K562 (cell line): ENCODE measurements at regions not wholly inside any gene's neighbourhood (a gene's known extent, or its start where the extent isn't known, plus 50 kb on each side); places are given as distances from the start of the nearest gene placed in this dataset.

Experiments
- ATAC-seq: fragments of 200-7000 bp; cut with Tn5 transposase; 3 replicates; pipeline ENCODE4 v1.9.1; 2020; ENCODE audit warnings: moderate library complexity
- BruUV-seq: library from RNA; stranded (reverse); fragments of 400-500 nt; replicated peaks from 2 replicates; lab custom pipeline; 2021; lab: Mats Ljungman, UMichigan
- CTCF ChIA-PET: fragments of 300-600 bp; formaldehyde crosslinking; extraction: SDS; loops from one replicate; lab custom pipeline; 2021; ENCODE audit warnings: low intra/inter-chr PET ratio; lab: Yijun Ruan, JAX
- POLR2A ChIA-PET: fragments of 300-600, 350-650 bp; sonication (Branson Sonifier 250); formaldehyde crosslinking; extraction: SDS; loops from one replicate; lab custom pipeline; 2021; ENCODE audit warnings: antibody characterized with exemption, inconsistent platforms; lab: Yijun Ruan, JAX
- DNase-seq, 4 experiments: peaks; one replicate each; pipeline versions ENCODE4 v3.0.0 to v3.0.0-alpha.2; 2011 to 2018; ENCODE audit warnings: low spot score in 3 of 4, mixed read lengths in 3 of 4; ENCODE audit errors: extremely low read depth in 1 of 4
- FAIRE-seq: peaks from 2 replicates; lab custom pipeline; 2011; peaks lifted over from hg19 to GRCh38; lab: Jason Lieb, UNC
- H2AFZ ChIP-seq: 2 replicates; pipeline ENCODE4 v1.6.0; 2011; ENCODE audit warnings: low read depth, low read length, control low read depth, inconsistent platforms
- H3K27ac ChIP-seq: fragments of 200-600 bp; 3 replicates; pipeline ENCODE4 v1.8.0; 2011; ENCODE audit warnings: low read depth, mild to moderate bottlenecking, control low read depth, inconsistent platforms, low read length, moderate library complexity, mixed read lengths; ENCODE audit errors: extremely low read depth
- H3K27me3 ChIP-seq, 2 experiments: fragments of 300-600 bp in 1 of 2; 2 replicates in 1 of 2; 3 replicates in 1 of 2; pipeline versions ENCODE4 v1.6.0 to v1.8.0; 2011; ENCODE audit warnings: inconsistent platforms in 2 of 2, low read length in 2 of 2, mild to moderate bottlenecking in 1 of 2, mixed read lengths in 1 of 2, moderate library complexity in 1 of 2; ENCODE audit not compliant: control insufficient read depth in 2 of 2, insufficient read depth in 2 of 2
- H3K36me3 ChIP-seq: fragments of 300-600 bp; 3 replicates; pipeline ENCODE4 v1.8.0; 2011; ENCODE audit warnings: mild to moderate bottlenecking, low read length, inconsistent platforms; ENCODE audit not compliant: control insufficient read depth, insufficient read depth
- H3K4me1 ChIP-seq, 2 experiments: fragments of 200-600 bp in 1 of 2; replicated peaks in 1 of 2; 2 replicates in 1 of 2; 3 replicates in 1 of 2; pipeline versions ENCODE4 v1.5.1 to v1.8.0; 2011; ENCODE audit warnings: inconsistent platforms in 2 of 2, low read length in 2 of 2, mild to moderate bottlenecking in 1 of 2, mixed read lengths in 1 of 2, moderate library complexity in 1 of 2; ENCODE audit not compliant: control insufficient read depth in 2 of 2, insufficient read depth in 2 of 2
- H3K4me2 ChIP-seq: 2 replicates; pipeline ENCODE4 v1.6.1; 2011; ENCODE audit warnings: low read length, control low read depth, inconsistent platforms, mixed read lengths; ENCODE audit not compliant: insufficient read depth
- H3K4me3 ChIP-seq: fragments of 200-600 bp; sonication (generic), shearing (Covaris generic); 2 replicates; pipeline ENCODE4 v1.5.1; 2016; ENCODE audit warnings: control low read depth, inconsistent platforms
- H3K79me2 ChIP-seq: fragments of 200-600 bp; 3 replicates; pipeline ENCODE4 v1.8.0; 2011; ENCODE audit warnings: low read length, inconsistent platforms; ENCODE audit not compliant: control insufficient read depth, insufficient read depth
- H3K9ac ChIP-seq, 2 experiments: 2 replicates each; pipeline versions ENCODE4 v1.6.0 to v1.6.1; 2011; ENCODE audit warnings: low read depth in 2 of 2, low read length in 2 of 2, control low read depth in 1 of 2, inconsistent platforms in 1 of 2, mild to moderate bottlenecking in 1 of 2, mixed read lengths in 1 of 2; ENCODE audit not compliant: insufficient read depth in 1 of 2
- H3K9me1 ChIP-seq: one replicate; pipeline ENCODE4 v1.6.0; 2011; ENCODE audit warnings: inconsistent platforms, mild to moderate bottlenecking, low read length, moderate library complexity; ENCODE audit not compliant: control insufficient read depth, insufficient read depth
- H3K9me3 ChIP-seq: replicated peaks from 2 replicates; pipeline ENCODE4 v1.5.1; 2011; ENCODE audit warnings: low read depth, low read length, inconsistent platforms; ENCODE audit not compliant: control insufficient read depth, insufficient read depth
- H4K20me1 ChIP-seq: replicated peaks from 2 replicates; pipeline ENCODE4 v1.6.1; 2011; ENCODE audit warnings: low read length, inconsistent platforms, mixed read lengths; ENCODE audit not compliant: control insufficient read depth, insufficient read depth
- ELF2 ChIP-seq: fragments of 250-450 bp; sonication (Bioruptor Pico); IDR thresholded peaks from 2 replicates; pipeline ENCODE4 v1.5.0; 2021; ENCODE audit warnings: mild to moderate bottlenecking
- HDAC1 ChIP-seq, 2 experiments: fragments of 450-650 bp; IDR thresholded peaks; 2 replicates each; pipeline ENCODE4 v1.6.1; 2016 to 2017; ENCODE audit warnings: inconsistent platforms in 1 of 2, mild to moderate bottlenecking in 1 of 2, moderate library complexity in 1 of 2
- NRF1 ChIP-seq, 2 experiments: fragments of 450-650 bp; IDR thresholded peaks in 1 of 2; conservative IDR thresholded peaks in 1 of 2; 2 replicates each; pipeline ENCODE4 v1.6.1; 2014; ENCODE audit warnings: mild to moderate bottlenecking in 2 of 2
- ZNF212 ChIP-seq: fragments of 450-650 bp; formaldehyde crosslinking; IDR thresholded peaks from 2 replicates; pipeline ENCODE4 v1.4.0; 2020; ENCODE audit warnings: mild to moderate bottlenecking
- WGBS: fragments of 100-300 bp; shearing (Covaris generic); methylation state at CpG from one replicate; pipeline ENCODE4 v1.1.6; 2016; ENCODE audit warnings: low coverage, mixed read lengths; ENCODE audit not compliant: insufficient coverage; ENCODE audit errors: missing lambda C conversion rate; 5-methylcytosine and 5-hydroxymethylcytosine counted together
- in situ Hi-C: fragments of 300-500 bp; cut with MboI; formaldehyde crosslinking; loops from 4 replicates; pipeline ENCODE4 v1.15.0; 2018; ENCODE audit warnings: inconsistent platforms, mixed read lengths
- intact Hi-C: fragments of 100-400 bp; cut with micrococcal nuclease; formaldehyde crosslinking; loops from 2 replicates; pipeline ENCODE4 v1.14.2; 2022

- WGBS, result 9% methylated on average over 6 of the region's 7 CpGs
- no peaks in the 10 kb centered on the region for H3K79me2 ChIP-seq
- ChIA-PET POLR2A (interaction anchor here (1.1 kb wide), 1 partner anchor 12 kb away, joined by 5 read pairs; no protein-coding TSS in a partner anchor), CTCF (no interaction called here)
- TF ChIP-seq HDAC1 (IDR thresholded peaks at IDR 0.05), result no peak
- ATAC-seq, result no peak
- no peaks in the 10 kb centered on the region for H3K9me3 ChIP-seq
- DNase-seq, result no peak
- no peaks in the 10 kb centered on the region for H3K36me3 ChIP-seq
- no peak overlapping the region for H3K27ac ChIP-seq
- H3K4me1 ChIP-seq, result no peaks in the 10 kb centered on the region; a peak in 2 of 5 replicates
- no peak overlapping the region for H3K4me3 ChIP-seq
- H3K9ac ChIP-seq, result no peak overlapping the region
- in situ Hi-C loops, result no loop called here
- H3K4me2 ChIP-seq, result no peak overlapping the region
- H3K27me3 ChIP-seq, result peaks cover 9 to 13% of the 10 kb centered on the region in 2 experiments
- no peak overlapping the region for H2AFZ ChIP-seq
- FAIRE-seq, result no peak
- H4K20me1 ChIP-seq, result no peaks in the 10 kb centered on the region
- no peaks in the 10 kb centered on the region for H3K9me1 ChIP-seq
- no TSS peak for BruUV-seq
- intact Hi-C loops, result no loop called here
These were observed 58.1 kb upstream of the USP3 start for GRCh38 chr15:63446255-63446654.

GRCh38 chr15:63447017-63447676 lies 57.2 kb upstream of the USP3 start:
- CTCF ChIA-PET, result no interaction called here
- intact Hi-C loops, result no loop called here
- ATAC-seq, result no peak
- Histone ChIP-seq H3K9ac (no peak overlapping the region), H3K27me3 (peaks cover 4 to 7% of the 10 kb centered on the region in 2 experiments), H4K20me1 (no peaks in the 10 kb centered on the region), H3K9me1 (no peaks in the 10 kb centered on the region), H3K79me2 (no peaks in the 10 kb centered on the region), H3K36me3 (no peaks in the 10 kb centered on the region), H3K4me2 (no peak overlapping the region), H3K4me1 (no peaks in the 10 kb centered on the region; a peak in 2 of 5 replicates), H2AFZ (no peak overlapping the region), H3K4me3 (no peak overlapping the region), H3K27ac (no peak overlapping the region), H3K9me3 (no peaks in the 10 kb centered on the region)
- POLR2A ChIA-PET, result interaction anchor here (0.6 to 1.4 kb wide), 4 partner anchors 11 to 181 kb away, joined by 3 to 5 read pairs (median 4); partner anchors contain the start of gene USP3
- WGBS, result 21% methylated on average over 4 of the region's 4 CpGs
- DNase-seq, result no peak
- in situ Hi-C loops, result no loop called here
- FAIRE-seq, result no peak
- no TSS peak for BruUV-seq
- TF ChIP-seq ELF2 (CRISPR knock-in tag), result no peak
- TF ChIP-seq ZNF212, result no peak
- TF ChIP-seq NRF1 (conservative IDR thresholded peaks at IDR 0.05 in 1 of 2, IDR thresholded peaks at IDR 0.05 in 1 of 2), result peak; percentile 58 to 66
